HG03045 (cell line): ENCODE measurements at regions not wholly inside any gene's neighbourhood (a gene's known extent, or its start where the extent isn't known, plus 50 kb on each side); places are given as distances from the start of the nearest gene placed in this dataset.

Experiments used
- ATAC-seq: cut with Tn5 transposase; IDR thresholded peaks from one replicate; pipeline ENCODE4 v1.9.1; 2021; ENCODE audit warnings: mild to moderate bottlenecking, moderate library complexity; ENCODE audit not compliant: unreplicated experiment

GRCh38 chr18:10266334-10266590 lies 188.2 kb upstream of the APCDD1 start:
- no peak for ATAC-seq

- no peak for ATAC-seq
Measured at GRCh38 chr18:10269261-10269660, 185.2 kb upstream of the APCDD1 start.

- no peak for ATAC-seq
Measured at GRCh38 chr18:10270151-10270571, 184.3 kb upstream of the APCDD1 start.

GRCh38 chr18:10271481-10271880 lies 183.0 kb upstream of the APCDD1 start:
- no peak for ATAC-seq

DNA sequence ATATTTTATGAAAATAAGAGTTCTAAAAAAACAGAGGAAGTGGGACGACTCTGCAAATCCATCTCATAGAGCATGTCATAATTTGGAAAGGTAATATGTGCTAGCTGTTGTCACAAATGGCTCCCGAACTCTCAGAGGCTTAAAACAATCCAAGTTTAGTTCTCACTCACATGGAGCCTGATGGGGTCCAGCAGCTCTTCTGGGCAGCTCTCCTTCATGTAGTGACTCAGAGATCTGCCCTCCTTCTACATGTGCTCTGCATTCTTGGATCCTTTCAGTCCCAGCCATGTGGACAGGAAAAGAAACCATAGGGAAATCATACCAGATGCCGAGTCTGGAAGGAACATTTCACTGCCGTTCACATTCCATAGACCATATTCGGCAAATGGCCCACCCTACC lies 180.1 kb upstream of the APCDD1 start:
- ATAC-seq, result no peak

- no peak for ATAC-seq
Measured at GRCh38 chr18:10275486-10275885, 178.9 kb upstream of the APCDD1 start.

GRCh38 chr18:10278265-10278664 lies 176.2 kb upstream of the APCDD1 start:
- ATAC-seq, result no peak

DNA sequence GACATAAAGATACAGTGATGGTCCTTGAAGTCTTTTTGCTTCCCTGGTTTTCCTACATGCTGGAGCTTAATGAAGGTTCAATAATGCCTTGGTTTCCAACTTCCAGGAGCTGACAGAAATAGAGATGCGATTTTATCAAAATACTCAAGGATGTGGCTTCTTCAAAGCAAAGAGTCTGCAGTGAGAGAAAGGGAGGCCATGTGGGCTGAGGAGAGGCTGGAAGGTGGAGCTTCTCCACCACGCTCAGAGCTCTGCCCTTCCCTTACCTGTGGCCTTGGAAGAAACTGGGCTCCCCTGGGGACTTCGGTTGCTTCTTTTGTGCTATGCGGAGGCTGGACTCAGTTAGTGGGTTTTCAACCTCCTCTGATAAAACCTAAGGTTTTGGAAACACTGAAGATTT lies 175.0 kb upstream of the APCDD1 start:
- ATAC-seq, result no peak

DNA sequence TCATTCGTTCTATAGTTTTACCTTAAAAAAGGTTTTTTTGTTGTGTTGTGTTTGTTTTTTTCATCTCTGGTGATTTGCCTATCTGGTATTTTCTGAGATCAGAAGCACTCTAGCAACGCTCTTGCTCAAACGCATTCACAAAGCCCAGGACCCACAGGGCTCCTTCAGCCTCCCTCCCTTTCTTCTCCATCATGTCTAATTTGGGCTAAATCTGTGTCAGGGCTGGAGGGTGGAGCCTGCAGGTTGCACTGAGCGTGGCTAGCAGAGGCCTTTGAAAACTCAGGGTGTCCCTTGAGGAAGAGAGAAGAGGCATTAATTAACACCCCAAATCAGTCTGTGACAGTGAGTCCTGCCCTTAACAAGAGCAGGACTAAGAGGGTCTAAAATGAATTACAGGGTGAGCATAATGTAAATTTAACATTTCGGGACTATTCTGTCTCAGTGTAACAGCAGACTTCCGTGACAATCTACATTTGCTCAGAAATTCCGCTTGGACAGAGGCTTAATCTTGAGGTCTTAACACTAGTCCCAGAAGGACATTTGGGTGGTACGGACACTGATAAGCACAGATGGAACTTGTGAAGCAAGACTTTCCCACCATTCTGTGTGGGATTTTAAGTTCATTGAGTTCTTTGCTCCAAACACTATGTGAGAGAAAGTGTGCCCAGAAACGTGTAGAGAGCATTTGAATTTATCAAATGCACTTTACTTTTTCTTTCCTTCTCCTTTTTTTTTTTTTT lies 174.4 kb upstream of the APCDD1 start:
- no peak for ATAC-seq

GRCh38 chr18:10284540-10285282 lies 169.7 kb upstream of the APCDD1 start:
- ATAC-seq, result no peak

DNA sequence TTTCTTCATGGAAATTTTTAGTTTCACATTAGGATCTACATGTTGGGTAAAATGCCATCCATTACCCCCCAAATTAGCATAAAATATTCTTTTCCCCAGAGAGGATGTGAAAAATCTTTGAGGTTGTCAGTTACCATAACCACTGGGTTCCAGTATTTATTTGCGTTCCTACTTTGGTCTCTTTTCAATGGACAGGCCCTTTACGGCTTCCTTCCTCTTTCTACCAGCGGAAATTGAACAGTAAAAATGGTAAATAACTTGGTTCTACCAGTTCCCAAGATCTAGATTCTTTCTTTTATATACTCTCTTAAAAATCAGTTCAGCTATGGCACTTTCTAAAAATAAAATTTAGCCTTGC lies 169.2 kb upstream of the APCDD1 start:
- ATAC-seq, result no peak

GRCh38 chr18:10286580-10287150 lies 167.8 kb upstream of the APCDD1 start:
- ATAC-seq, result no peak

DNA sequence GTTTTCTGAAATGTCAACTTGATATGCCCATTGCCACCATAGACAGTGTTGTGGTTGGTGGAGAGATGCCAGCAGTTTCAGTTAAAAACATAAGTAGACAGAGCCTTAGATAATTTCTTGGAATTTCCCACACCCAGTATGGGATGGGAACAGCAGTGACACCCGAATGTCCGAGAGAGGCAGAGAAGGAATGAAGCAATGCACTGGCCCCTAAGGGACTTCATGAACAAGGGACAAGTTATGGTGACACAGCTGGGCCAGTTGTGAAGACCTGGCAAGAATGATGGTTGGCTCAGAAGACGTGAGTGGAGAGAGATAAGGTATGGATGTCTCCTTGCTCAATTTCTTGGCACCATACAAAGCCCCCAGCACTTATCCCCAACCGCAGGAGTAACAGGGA lies 165.2 kb upstream of the APCDD1 start:
- no peak for ATAC-seq

DNA sequence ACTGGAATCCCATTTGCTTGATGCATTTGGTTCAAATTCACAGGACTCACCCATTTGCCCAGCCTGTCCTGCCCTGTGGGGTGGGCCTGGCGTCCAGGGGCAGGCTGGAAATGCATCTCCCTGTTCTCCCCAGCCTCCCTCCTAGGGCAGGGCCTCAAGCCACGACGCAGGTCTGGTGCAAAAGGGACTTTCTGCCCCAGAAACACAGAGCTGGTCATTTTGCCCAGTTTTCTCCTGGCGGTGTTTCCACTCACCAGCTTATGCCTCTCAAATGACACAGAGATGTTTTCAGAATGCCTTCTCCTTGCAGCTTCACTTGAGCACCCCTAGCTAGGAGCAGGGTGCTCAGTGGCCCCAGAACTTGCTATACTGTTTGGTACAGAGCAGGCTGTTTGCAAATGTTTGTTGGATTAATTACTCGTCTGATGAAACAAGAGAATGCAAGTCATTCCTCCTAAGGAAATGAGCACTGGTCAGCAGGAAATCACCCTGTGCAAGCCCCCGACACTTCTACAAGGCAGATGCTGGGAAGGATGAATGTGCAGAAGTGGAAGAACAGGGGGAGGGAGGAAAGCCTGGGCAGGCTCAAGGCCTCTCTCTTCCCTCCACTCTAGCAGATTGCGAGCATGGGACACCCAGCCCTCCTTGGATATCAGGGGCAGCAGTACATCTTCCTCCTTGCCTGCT lies 164.3 kb upstream of the APCDD1 start:
- no peak for ATAC-seq

DNA sequence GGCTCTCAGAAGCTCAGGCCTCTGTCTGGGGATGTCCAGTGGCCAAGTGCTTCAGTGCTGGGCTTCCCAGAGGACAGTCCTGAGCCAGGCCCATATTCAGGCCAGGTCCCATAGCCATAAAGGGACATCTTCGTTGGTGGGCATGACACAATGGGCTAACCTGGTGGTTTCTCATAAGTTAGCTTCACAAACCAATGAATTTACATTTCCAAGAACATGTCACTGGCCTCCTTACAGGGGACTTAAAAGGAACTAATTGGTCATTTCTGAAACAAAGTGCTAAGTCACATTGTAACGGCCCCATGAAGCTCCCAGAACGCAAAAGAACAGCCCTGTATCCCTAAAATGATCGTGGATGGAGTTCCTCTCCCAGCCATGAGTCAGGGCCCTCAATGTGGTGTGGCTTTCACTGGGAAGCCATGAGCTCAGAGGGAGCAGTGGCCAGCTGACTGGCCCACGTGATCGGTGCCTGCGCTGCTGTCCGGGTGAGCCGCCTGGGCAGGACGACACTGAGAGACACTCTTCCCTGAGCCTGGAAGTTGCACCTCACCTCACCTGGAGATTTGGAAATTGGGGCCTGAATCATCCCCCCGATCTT lies 163.7 kb upstream of the APCDD1 start:
- ATAC-seq, result no peak

DNA sequence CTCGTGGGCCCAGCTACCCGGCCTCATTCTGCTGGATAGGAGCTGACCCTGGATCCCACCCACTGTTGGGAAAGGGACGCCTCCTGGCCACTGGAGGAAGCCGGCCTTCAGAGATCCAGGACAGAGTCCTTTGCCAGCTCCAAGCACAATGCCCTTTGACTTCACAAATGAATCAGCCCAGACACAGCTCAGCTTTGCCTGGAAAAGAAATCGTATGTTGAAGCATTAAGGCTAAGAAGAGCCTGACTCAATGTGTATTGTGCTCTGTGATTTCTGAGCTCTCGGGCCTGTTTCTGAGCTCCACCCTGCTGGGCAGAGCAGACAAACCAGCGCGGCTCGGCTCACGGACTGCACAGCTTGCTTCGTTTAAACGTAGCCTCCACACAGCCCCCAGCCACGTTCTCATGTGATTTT lies 162.9 kb upstream of the APCDD1 start:
- no peak for ATAC-seq

GRCh38 chr18:10293966-10294365 lies 160.5 kb upstream of the APCDD1 start:
- no peak for ATAC-seq

DNA sequence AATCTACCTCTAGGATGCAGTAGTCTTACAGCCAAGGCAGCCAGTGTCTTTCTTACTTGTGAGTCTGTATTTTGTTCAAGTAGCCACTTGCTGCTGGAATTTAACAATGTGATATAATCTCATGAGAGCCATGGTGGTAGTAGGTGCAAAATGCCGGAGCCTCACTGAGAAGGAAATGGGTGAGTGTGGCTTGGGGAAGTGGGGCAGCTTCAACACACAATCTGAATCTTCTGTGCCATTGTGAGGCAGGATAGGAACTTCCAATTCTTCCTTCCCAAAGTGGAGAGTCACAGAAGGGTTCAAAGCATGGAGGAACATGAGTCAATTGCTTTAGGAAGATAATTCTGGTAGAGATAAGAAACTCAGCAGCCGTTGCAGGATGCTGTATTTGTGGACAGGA lies 158.7 kb upstream of the APCDD1 start:
- ATAC-seq, result no peak

DNA sequence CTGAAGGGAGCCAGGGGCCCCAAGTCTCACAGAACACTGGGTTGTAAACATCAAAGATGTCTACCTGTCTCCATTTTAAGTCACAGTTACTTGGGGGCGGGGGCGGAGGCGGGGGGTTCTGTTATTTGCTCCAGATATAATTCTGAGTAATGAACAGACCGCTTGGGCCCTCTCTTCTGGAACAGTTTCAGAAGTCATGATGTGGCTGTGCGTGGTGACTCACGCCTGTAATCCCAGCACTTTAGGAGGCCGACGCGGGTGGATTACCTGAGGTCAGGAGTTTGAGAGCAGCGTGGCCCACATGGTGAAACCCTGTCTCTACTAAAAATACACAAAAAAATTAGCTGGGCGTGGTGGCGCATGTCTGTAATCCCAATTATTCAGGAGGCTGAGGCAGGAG lies 157.9 kb upstream of the APCDD1 start:
- no peak for ATAC-seq

- no peak for ATAC-seq
Measured at GRCh38 chr18:10297086-10297485, 157.3 kb upstream of the APCDD1 start.

- no peak for ATAC-seq
Measured at GRCh38 chr18:10298346-10298745, 156.1 kb upstream of the APCDD1 start.

DNA sequence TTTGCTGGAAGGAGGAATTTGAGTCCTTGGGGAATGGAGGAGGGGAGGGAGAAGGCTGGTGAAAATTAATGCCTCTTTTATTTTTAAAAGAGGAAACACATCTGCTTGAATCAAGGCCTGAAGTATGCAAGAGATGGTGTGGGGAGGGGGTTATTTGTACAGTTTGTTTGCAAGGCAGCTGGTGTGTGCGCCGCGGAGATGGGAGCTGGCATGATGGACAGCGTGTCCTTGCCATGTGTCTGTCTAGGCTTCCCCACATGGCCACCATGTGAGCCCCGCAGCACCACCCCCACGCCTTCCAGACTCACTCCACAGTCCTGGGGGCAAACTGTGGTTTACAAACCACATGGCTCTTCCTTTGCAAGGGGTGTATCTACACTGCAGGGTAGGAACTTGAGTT lies 154.8 kb upstream of the APCDD1 start:
- no peak for ATAC-seq
